IMR-90 (cell line): ENCODE measurements at regions not wholly inside any gene's neighbourhood (a gene's known extent, or its start where the extent isn't known, plus 50 kb on each side); places are given as distances from the start of the nearest gene placed in this dataset.

Experiments
- ATAC-seq: fragments of 200-7000 bp; cut with Tn5 transposase; 2 replicates; pipeline ENCODE4 v1.9.1; 2020; ENCODE audit warnings: low read depth, mild to moderate bottlenecking, moderate library complexity
- BruUV-seq: library from RNA; stranded (reverse); fragments of 400-500 nt; replicated peaks from 2 replicates; lab custom pipeline; 2021; lab: Mats Ljungman, UMichigan
- CTCF ChIA-PET: fragments of 300-600 bp; formaldehyde crosslinking; extraction: SDS; loops from one replicate; lab custom pipeline; 2021; ENCODE audit warnings: antibody characterized with exemption; lab: Yijun Ruan, JAX
- POLR2A ChIA-PET: fragments of 300-600 bp; sonication (Branson Sonifier 250); formaldehyde crosslinking; loops from one replicate; lab custom pipeline; 2022; ENCODE audit warnings: antibody characterized with exemption; ENCODE audit not compliant: unreplicated experiment; lab: Charles Lee
- DNase-seq: peaks from one replicate; pipeline ENCODE4 v3.0.0; 2013
- H2AFZ ChIP-seq: replicated peaks from 2 replicates; pipeline ENCODE3; 2013; ENCODE audit warnings: low read length, mild to moderate bottlenecking; ENCODE audit not compliant: poor library complexity
- H2AK5ac ChIP-seq: 2 replicates; pipeline ENCODE4 v1.6.1; 2013; ENCODE audit warnings: low read depth, low read length, inconsistent platforms
- H2AK9ac ChIP-seq: replicated peaks from 2 replicates; pipeline ENCODE3; 2013; ENCODE audit warnings: mild to moderate bottlenecking, low read depth, low read length, moderate library complexity; ENCODE audit not compliant: poor library complexity
- H2BK120ac ChIP-seq: 2 replicates; pipeline ENCODE4 v1.6.1; 2013; ENCODE audit warnings: low read depth, low read length, inconsistent platforms
- H2BK15ac ChIP-seq: 3 replicates; pipeline ENCODE4 v1.6.1; 2013; ENCODE audit warnings: low read depth, low read length, inconsistent platforms
- H2BK20ac ChIP-seq: 2 replicates; pipeline ENCODE4 v1.6.1; 2013; ENCODE audit warnings: low read depth, mild to moderate bottlenecking, inconsistent platforms, low read length, moderate library complexity
- H2BK5ac ChIP-seq: 2 replicates; pipeline ENCODE4 v1.6.1; 2013; ENCODE audit warnings: mild to moderate bottlenecking, low read depth, low read length, inconsistent platforms; ENCODE audit not compliant: poor library complexity, severe bottlenecking
- H3K14ac ChIP-seq: replicated peaks from 2 replicates; pipeline ENCODE4 v1.6.1; 2013; ENCODE audit warnings: low read depth, low read length, inconsistent platforms
- H3K18ac ChIP-seq: 2 replicates; pipeline ENCODE4 v1.6.1; 2013; ENCODE audit warnings: low read depth, low read length, control low read depth
- H3K23ac ChIP-seq: 2 replicates; pipeline ENCODE4 v1.6.1; 2013; ENCODE audit warnings: low read depth, low read length, inconsistent platforms
- H3K27ac ChIP-seq: 2 replicates; pipeline ENCODE4 v1.5.1; 2013; ENCODE audit warnings: mild to moderate bottlenecking, control low read depth, low read length; ENCODE audit not compliant: insufficient read depth
- H3K27me3 ChIP-seq: 2 replicates; pipeline ENCODE4 v1.6.1; 2013; ENCODE audit warnings: low read length; ENCODE audit not compliant: control insufficient read depth, insufficient read depth
- H3K36me3 ChIP-seq: 2 replicates; pipeline ENCODE4 v1.6.1; 2013; ENCODE audit warnings: low read length, mixed read lengths; ENCODE audit not compliant: control insufficient read depth, insufficient read depth
- H3K4ac ChIP-seq: 2 replicates; pipeline ENCODE4 v1.6.1; 2013; ENCODE audit warnings: low read depth, low read length, inconsistent platforms
- H3K4me1 ChIP-seq: 2 replicates; pipeline ENCODE4 v1.6.1; 2013; ENCODE audit warnings: low read length, mixed read lengths; ENCODE audit not compliant: control insufficient read depth, insufficient read depth
- H3K4me2 ChIP-seq: 2 replicates; pipeline ENCODE4 v1.6.1; 2013; ENCODE audit warnings: low read depth, mild to moderate bottlenecking, control low read depth, low read length, moderate library complexity
- H3K4me3 ChIP-seq: 2 replicates; pipeline ENCODE4 v1.5.1; 2013; ENCODE audit warnings: low read depth, mild to moderate bottlenecking, control low read depth, low read length, moderate library complexity; ENCODE audit not compliant: insufficient read depth
- H3K56ac ChIP-seq: 2 replicates; pipeline ENCODE4 v1.6.1; 2013; ENCODE audit warnings: low read length, inconsistent platforms; ENCODE audit not compliant: insufficient read depth; ENCODE audit errors: extremely low read depth
- H3K79me1 ChIP-seq, 2 experiments: 2 replicates each; pipeline ENCODE4 v1.6.1; 2013; ENCODE audit warnings: low read length in 2 of 2, inconsistent platforms in 1 of 2, low read depth in 1 of 2
- H3K9ac ChIP-seq: 2 replicates; pipeline ENCODE4 v1.6.1; 2013; ENCODE audit warnings: low read depth, low read length, control low read depth
- H3K9me1 ChIP-seq: 2 replicates; pipeline ENCODE4 v1.6.1; 2013; ENCODE audit warnings: low read length, inconsistent platforms; ENCODE audit not compliant: insufficient read depth
- H3K9me3 ChIP-seq: 2 replicates; pipeline ENCODE4 v1.6.1; 2013; ENCODE audit warnings: low read length; ENCODE audit not compliant: control insufficient read depth, insufficient read depth
- H4K20me1 ChIP-seq: 2 replicates; pipeline ENCODE4 v1.6.1; 2013; ENCODE audit warnings: low read length, inconsistent platforms; ENCODE audit not compliant: insufficient read depth
- H4K5ac ChIP-seq: 2 replicates; pipeline ENCODE4 v1.6.1; 2013; ENCODE audit warnings: mild to moderate bottlenecking, low read depth, low read length, control low read depth
- H4K8ac ChIP-seq, 2 experiments: 2 replicates each; pipeline ENCODE4 v1.6.1; 2013; ENCODE audit warnings: low read depth in 2 of 2, low read length in 2 of 2, control low read depth in 1 of 2, inconsistent platforms in 1 of 2
- H4K91ac ChIP-seq: 2 replicates; pipeline ENCODE4 v1.6.1; 2013; ENCODE audit warnings: low read depth, low read length, inconsistent platforms; ENCODE audit not compliant: insufficient read depth
- BHLHE40 ChIP-seq: fragments of 150-350 bp; IDR thresholded peaks from 2 replicates; pipeline ENCODE4 v1.6.1; 2016; ENCODE audit warnings: mild to moderate bottlenecking, low read depth, low read length
- CEBPB ChIP-seq: IDR thresholded peaks from 2 replicates; pipeline ENCODE4 v1.6.1; 2012; ENCODE audit warnings: low read depth, low read length, improper control_type of control experiment
- CHD1 ChIP-seq: IDR thresholded peaks from 2 replicates; pipeline ENCODE4 v1.6.1; 2012; ENCODE audit warnings: low read depth, low read length, improper control_type of control experiment
- FOS ChIP-seq: fragments of 150-350 bp; IDR thresholded peaks from 2 replicates; pipeline ENCODE4 v1.6.1; 2016; ENCODE audit warnings: low read depth, low read length
- MAFK ChIP-seq: IDR thresholded peaks from 2 replicates; pipeline ENCODE4 v1.6.1; 2012; ENCODE audit warnings: low read depth, low read length, improper control_type of control experiment
- MAZ ChIP-seq: IDR thresholded peaks from 2 replicates; pipeline ENCODE4 v1.6.1; 2012; ENCODE audit warnings: low read depth, mild to moderate bottlenecking, low read length, improper control_type of control experiment, moderate library complexity, borderline replicate concordance
- MXI1 ChIP-seq: IDR thresholded peaks from 2 replicates; pipeline ENCODE4 v1.6.1; 2012; ENCODE audit warnings: low read depth, mild to moderate bottlenecking, low read length, moderate library complexity, borderline replicate concordance
- NFE2L2 ChIP-seq: fragments of 150-350 bp; IDR thresholded peaks from 2 replicates; pipeline ENCODE4 v1.6.1; 2016; ENCODE audit warnings: low read depth, mild to moderate bottlenecking, low read length
- POLR2A ChIP-seq: IDR thresholded peaks from 2 replicates; pipeline ENCODE4 v1.6.1; 2012; ENCODE audit warnings: mild to moderate bottlenecking, low read depth, low read length
- RAD21 ChIP-seq: IDR thresholded peaks from 2 replicates; pipeline ENCODE4 v1.6.1; 2012; ENCODE audit warnings: low read length, improper control_type of control experiment
- RCOR1 ChIP-seq: IDR thresholded peaks from 2 replicates; pipeline ENCODE4 v1.6.1; 2012; ENCODE audit warnings: mild to moderate bottlenecking, low read length, improper control_type of control experiment; ENCODE audit not compliant: insufficient replicate concordance
- RFX5 ChIP-seq: IDR thresholded peaks from 2 replicates; pipeline ENCODE4 v1.8.0; 2012; ENCODE audit warnings: low read depth, mild to moderate bottlenecking, low read length, moderate library complexity
- SMC3 ChIP-seq: fragments of 150-350 bp; IDR thresholded peaks from 2 replicates; pipeline ENCODE4 v1.6.1; 2016; ENCODE audit warnings: low read depth, mild to moderate bottlenecking, antibody characterized with exemption, low read length, moderate library complexity
- WGBS, 2 experiments: methylation state at CpG; one replicate each; pipeline versions ENCODE4 v1.1.5 to v1.1.7; 2013; ENCODE audit warnings: missing lambda C conversion rate in 2 of 2; ENCODE audit not compliant: insufficient read length in 1 of 2; ENCODE audit errors: extremely low coverage in 2 of 2; 5-methylcytosine and 5-hydroxymethylcytosine counted together
- dilution Hi-C: fragments of 300-500 bp; cut with HindIII; formaldehyde crosslinking; loops from one replicate; pipeline ENCODE4 v1.14.3; 2018; ENCODE audit warnings: low sequenced_read_pairs; ENCODE audit not compliant: unreplicated experiment
- in situ Hi-C: fragments of 300-500 bp; cut with MboI; formaldehyde crosslinking; loops from 3 replicates; pipeline ENCODE4 v1.14.3; 2019; ENCODE audit warnings: low sequenced_read_pairs, inconsistent platforms, mixed read lengths
- intact Hi-C: fragments of 100-400 bp; cut with micrococcal nuclease; formaldehyde crosslinking; loops from 2 replicates; pipeline ENCODE4 v1.10.0; 2022
- TF ChIP-seq, protein P1 (sequence below): fragments of 150-350 bp; IDR thresholded peaks from 2 replicates; pipeline ENCODE4 v1.6.1; 2016; ENCODE audit warnings: low read depth, mild to moderate bottlenecking, low read length, moderate library complexity, borderline replicate concordance
- TF ChIP-seq, protein P2 (sequence below): fragments of 150-350 bp; IDR thresholded peaks from 2 replicates; pipeline ENCODE4 v1.6.1; 2017; ENCODE audit warnings: mild to moderate bottlenecking, antibody characterized with exemption, low read length, low read depth
- TF ChIP-seq, protein P3 (sequence below): conservative IDR thresholded peaks from 2 replicates; pipeline ENCODE4 v1.5.1; 2012; ENCODE audit warnings: mild to moderate bottlenecking, low read depth, low read length, improper control_type of control experiment

DNA sequence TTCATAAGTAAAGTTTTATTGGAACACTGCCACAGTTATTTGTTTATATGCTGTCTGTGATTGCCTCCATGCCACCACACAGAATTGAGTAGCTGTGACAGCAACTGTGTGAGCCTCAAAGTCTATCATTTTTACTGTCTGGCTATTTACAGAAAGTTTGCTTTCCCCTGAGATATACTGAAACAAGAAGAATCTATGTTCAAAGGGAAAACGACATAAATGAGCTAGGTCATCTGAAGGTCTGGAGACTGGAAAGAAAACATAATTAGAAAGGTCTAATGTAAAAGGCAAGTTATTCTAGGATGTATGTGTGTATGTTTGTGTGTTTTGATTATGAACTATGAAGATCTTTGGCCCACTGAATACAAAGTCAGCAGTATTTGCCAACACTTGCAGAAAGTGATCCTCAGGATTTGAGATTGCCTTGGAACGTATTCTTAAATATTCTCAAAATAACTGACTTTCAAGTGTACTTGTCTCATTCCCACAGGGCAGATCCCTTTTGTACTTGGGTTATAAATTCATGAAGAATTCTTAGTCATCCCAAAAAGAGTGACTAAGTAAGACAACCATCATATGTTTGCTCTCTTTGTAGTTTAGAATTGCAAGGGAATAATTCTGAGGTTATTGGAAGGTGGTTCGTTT is 677.7 kb downstream of the DOK5 start:
- Histone ChIP-seq H3K36me3 (no peaks in the 10 kb centered on the region), H3K23ac (no peak overlapping the region), H2BK20ac (no peak overlapping the region), H2BK5ac (no peak overlapping the region), H2AK5ac (no peak overlapping the region), H3K4ac (no peak overlapping the region), H3K4me3 (no peak overlapping the region), H3K18ac (no peak overlapping the region), H4K20me1 (no peaks in the 10 kb centered on the region), H3K14ac (no peak overlapping the region), H3K79me1 (no peaks in the 10 kb centered on the region), H3K27ac (no peak overlapping the region), H3K27me3 (no peaks in the 10 kb centered on the region), H3K4me1 (no peaks in the 10 kb centered on the region), H3K9me3 (no peaks in the 10 kb centered on the region), H3K4me2 (no peak overlapping the region), H2AK9ac (no peak overlapping the region), H3K9ac (no peak overlapping the region), H2BK120ac (no peak overlapping the region), H4K8ac (no peak overlapping the region), H3K56ac (no peak overlapping the region), H4K5ac (no peak overlapping the region), H2AFZ (no peak overlapping the region), H4K91ac (no peak overlapping the region), H3K9me1 (no peaks in the 10 kb centered on the region), H2BK15ac (no peak overlapping the region)
- CTCF ChIA-PET, result no interaction called here
- no peak for DNase-seq
- BruUV-seq, result no TSS peak
- intact Hi-C loops (no loop called here), dilution Hi-C loops (no loop called here), in situ Hi-C loops (no loop called here)
- TF ChIP-seq BHLHE40 (no peak), CEBPB (no peak), SMC3 (no peak), CHD1 (no peak), NFE2L2 (no peak), FOS (no peak), MXI1 (no peak), RCOR1 (no peak), MAZ (no peak), MAFK (no peak), RAD21 (no peak), POLR2A (no peak), RFX5 (no peak)
- TF ChIP-seq, protein P1, sequence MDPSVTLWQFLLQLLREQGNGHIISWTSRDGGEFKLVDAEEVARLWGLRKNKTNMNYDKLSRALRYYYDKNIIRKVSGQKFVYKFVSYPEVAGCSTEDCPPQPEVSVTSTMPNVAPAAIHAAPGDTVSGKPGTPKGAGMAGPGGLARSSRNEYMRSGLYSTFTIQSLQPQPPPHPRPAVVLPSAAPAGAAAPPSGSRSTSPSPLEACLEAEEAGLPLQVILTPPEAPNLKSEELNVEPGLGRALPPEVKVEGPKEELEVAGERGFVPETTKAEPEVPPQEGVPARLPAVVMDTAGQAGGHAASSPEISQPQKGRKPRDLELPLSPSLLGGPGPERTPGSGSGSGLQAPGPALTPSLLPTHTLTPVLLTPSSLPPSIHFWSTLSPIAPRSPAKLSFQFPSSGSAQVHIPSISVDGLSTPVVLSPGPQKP, result no peak
- TF ChIP-seq, protein P2, sequence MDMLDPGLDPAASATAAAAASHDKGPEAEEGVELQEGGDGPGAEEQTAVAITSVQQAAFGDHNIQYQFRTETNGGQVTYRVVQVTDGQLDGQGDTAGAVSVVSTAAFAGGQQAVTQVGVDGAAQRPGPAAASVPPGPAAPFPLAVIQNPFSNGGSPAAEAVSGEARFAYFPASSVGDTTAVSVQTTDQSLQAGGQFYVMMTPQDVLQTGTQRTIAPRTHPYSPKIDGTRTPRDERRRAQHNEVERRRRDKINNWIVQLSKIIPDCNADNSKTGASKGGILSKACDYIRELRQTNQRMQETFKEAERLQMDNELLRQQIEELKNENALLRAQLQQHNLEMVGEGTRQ, result no peak
- TF ChIP-seq, protein P3, sequence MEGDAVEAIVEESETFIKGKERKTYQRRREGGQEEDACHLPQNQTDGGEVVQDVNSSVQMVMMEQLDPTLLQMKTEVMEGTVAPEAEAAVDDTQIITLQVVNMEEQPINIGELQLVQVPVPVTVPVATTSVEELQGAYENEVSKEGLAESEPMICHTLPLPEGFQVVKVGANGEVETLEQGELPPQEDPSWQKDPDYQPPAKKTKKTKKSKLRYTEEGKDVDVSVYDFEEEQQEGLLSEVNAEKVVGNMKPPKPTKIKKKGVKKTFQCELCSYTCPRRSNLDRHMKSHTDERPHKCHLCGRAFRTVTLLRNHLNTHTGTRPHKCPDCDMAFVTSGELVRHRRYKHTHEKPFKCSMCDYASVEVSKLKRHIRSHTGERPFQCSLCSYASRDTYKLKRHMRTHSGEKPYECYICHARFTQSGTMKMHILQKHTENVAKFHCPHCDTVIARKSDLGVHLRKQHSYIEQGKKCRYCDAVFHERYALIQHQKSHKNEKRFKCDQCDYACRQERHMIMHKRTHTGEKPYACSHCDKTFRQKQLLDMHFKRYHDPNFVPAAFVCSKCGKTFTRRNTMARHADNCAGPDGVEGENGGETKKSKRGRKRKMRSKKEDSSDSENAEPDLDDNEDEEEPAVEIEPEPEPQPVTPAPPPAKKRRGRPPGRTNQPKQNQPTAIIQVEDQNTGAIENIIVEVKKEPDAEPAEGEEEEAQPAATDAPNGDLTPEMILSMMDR, result no peak
- POLR2A ChIA-PET, result no interaction called here
- no peak for ATAC-seq
- WGBS, 2 experiments, result no CpG with 5 or more reads among the region's 3 CpGs
